GM23338 (cell line): ENCODE measurements at regions not wholly inside any gene's neighbourhood (a gene's known extent, or its start where the extent isn't known, plus 50 kb on each side); places are given as distances from the start of the nearest gene placed in this dataset.

Source experiments
- ATAC-seq: fragments of 200-7000 bp; cut with Tn5 transposase; 3 replicates; pipeline ENCODE4 v1.9.1; 2020
- DNase-seq: peaks from one replicate; pipeline ENCODE4 v3.0.0-alpha.2; 2015; ENCODE audit warnings: low spot score
- H2AFZ ChIP-seq: fragments of 200-600 bp; sonication (generic); 2 replicates; pipeline ENCODE4 v1.8.0; 2016; ENCODE audit warnings: antibody characterized with exemption, mild to moderate bottlenecking, moderate library complexity
- H3F3A ChIP-seq: fragments of 200-600 bp; sonication (generic); replicated peaks from 2 replicates; pipeline ENCODE4 v1.8.0; 2017; ENCODE audit warnings: antibody characterized with exemption, mixed run types, low read depth
- H3K27ac ChIP-seq: fragments of 200-600 bp; sonication (generic); 2 replicates; pipeline ENCODE4 v1.6.1; 2016; ENCODE audit warnings: low read depth
- H3K27me3 ChIP-seq: fragments of 200-600 bp; sonication (generic); 2 replicates; pipeline ENCODE4 v1.8.0; 2016; ENCODE audit warnings: mild to moderate bottlenecking, mixed run types, moderate library complexity; ENCODE audit not compliant: insufficient read depth
- H3K36me3 ChIP-seq: fragments of 200-600 bp; sonication (generic); 2 replicates; pipeline ENCODE4 v1.8.0; 2016; ENCODE audit warnings: mild to moderate bottlenecking; ENCODE audit not compliant: insufficient read depth
- H3K4me1 ChIP-seq: fragments of 200-600 bp; sonication (generic); 2 replicates; pipeline ENCODE4 v1.8.0; 2016; ENCODE audit warnings: mild to moderate bottlenecking, moderate library complexity; ENCODE audit not compliant: insufficient read depth
- H3K4me2 ChIP-seq: fragments of 200-600 bp; sonication (generic); 2 replicates; pipeline ENCODE4 v1.7.1; 2017; ENCODE audit warnings: mixed run types
- H3K4me3 ChIP-seq: fragments of 200-600 bp; sonication (generic); 2 replicates; pipeline ENCODE4 v1.6.1; 2016; ENCODE audit warnings: mixed run types
- H3K79me2 ChIP-seq: fragments of 200-600 bp; sonication (generic); replicated peaks from 2 replicates; pipeline ENCODE4 v1.8.0; 2017; ENCODE audit warnings: mild to moderate bottlenecking; ENCODE audit not compliant: insufficient read depth
- H3K9me2 ChIP-seq: fragments of 200-600 bp; sonication (generic); 2 replicates; pipeline ENCODE4 v1.8.0; 2017; ENCODE audit not compliant: insufficient read depth
- H4K20me1 ChIP-seq: fragments of 200-600 bp; sonication (generic); replicated peaks from 2 replicates; pipeline ENCODE4 v1.8.0; 2017; ENCODE audit warnings: mild to moderate bottlenecking; ENCODE audit not compliant: insufficient read depth
- H3K27ac Mint-ChIP-seq: 2 replicates; pipeline ENCODE4 v1.8.0; 2020; ENCODE audit warnings: inconsistent platforms, mild to moderate bottlenecking, moderate library complexity, mixed read lengths
- H3K27me3 Mint-ChIP-seq: 3 replicates; pipeline ENCODE4 v1.8.0; 2022; ENCODE audit warnings: low read depth, mild to moderate bottlenecking, moderate library complexity, mixed read lengths, inconsistent platforms; ENCODE audit not compliant: insufficient read depth, poor library complexity
- H3K36me3 Mint-ChIP-seq: 3 replicates; pipeline ENCODE4 v1.8.0; 2021; ENCODE audit warnings: low read depth, mild to moderate bottlenecking, inconsistent platforms, moderate library complexity, mixed read lengths
- H3K4me1 Mint-ChIP-seq: 3 replicates; pipeline ENCODE4 v1.8.0; 2020; ENCODE audit warnings: mild to moderate bottlenecking, inconsistent platforms, mixed read lengths
- H3K4me3 Mint-ChIP-seq: 3 replicates; pipeline ENCODE4 v1.8.0; 2021; ENCODE audit warnings: moderate library complexity, mild to moderate bottlenecking, inconsistent platforms, mixed read lengths
- H3K9me3 Mint-ChIP-seq: 3 replicates; pipeline ENCODE4 v1.8.0; 2020; ENCODE audit warnings: moderate library complexity, mild to moderate bottlenecking, inconsistent platforms, mixed read lengths
- CREB1 ChIP-seq: fragments of 250-450 bp; sonication (Bioruptor Pico); IDR thresholded peaks from 2 replicates; pipeline ENCODE4 v1.5.0; 2020; ENCODE audit warnings: low read depth, mild to moderate bottlenecking, moderate library complexity
- CTCF ChIP-seq, 2 experiments: fragments of 200-600 bp in 1 of 2; sonication (generic) in 1 of 2; conservative IDR thresholded peaks; 2 replicates each; pipeline versions ENCODE4 v1.5.1 to v1.6.1; 2016 to 2017; ENCODE audit warnings: antibody characterized with exemption in 2 of 2, low read depth in 2 of 2, mild to moderate bottlenecking in 2 of 2, moderate library complexity in 1 of 2
- EZH2 ChIP-seq: fragments of 200-600 bp; sonication (generic); IDR thresholded peaks from one replicate; pipeline ENCODE4 v1.8.0; 2017; ENCODE audit warnings: antibody characterized with exemption, mild to moderate bottlenecking, low read depth; ENCODE audit not compliant: unreplicated experiment
- EZH2phosphoT487 ChIP-seq: fragments of 200-600 bp; sonication (generic); IDR thresholded peaks from one replicate; pipeline ENCODE4 v1.8.1; 2018; ENCODE audit warnings: antibody characterized with exemption; ENCODE audit not compliant: unreplicated experiment
- JUNB ChIP-seq: IDR thresholded peaks from one replicate; pipeline ENCODE4 v1.6.1; 2016; ENCODE audit warnings: antibody characterized with exemption; ENCODE audit not compliant: unreplicated experiment
- NANOG ChIP-seq: IDR thresholded peaks from 2 replicates; pipeline ENCODE4 v1.6.1; 2016; ENCODE audit warnings: antibody characterized with exemption, borderline replicate concordance
- POLR2AphosphoS5 ChIP-seq: IDR thresholded peaks from 2 replicates; pipeline ENCODE4 v1.6.1; 2016; ENCODE audit warnings: antibody characterized with exemption, low read depth
- STAT1 ChIP-seq: IDR thresholded peaks from one replicate; pipeline ENCODE4 v1.6.1; 2016; ENCODE audit warnings: antibody characterized with exemption; ENCODE audit not compliant: unreplicated experiment
- ZNF114 ChIP-seq: fragments of 250-450 bp; sonication (Bioruptor Pico); IDR thresholded peaks from 2 replicates; pipeline ENCODE4 v1.5.0; 2020; ENCODE audit warnings: mild to moderate bottlenecking, moderate library complexity
- ZNF331 ChIP-seq: fragments of 250-450 bp; sonication (Bioruptor Pico); IDR thresholded peaks from 2 replicates; pipeline ENCODE4 v1.5.0; 2020; ENCODE audit warnings: low read depth, mild to moderate bottlenecking, moderate library complexity
- ZNF462 ChIP-seq: fragments of 250-450 bp; sonication (Bioruptor Pico); IDR thresholded peaks from 2 replicates; pipeline ENCODE4 v1.5.0; 2020; ENCODE audit warnings: mild to moderate bottlenecking, moderate library complexity
- TF ChIP-seq, protein P1 (sequence below): IDR thresholded peaks from one replicate; pipeline ENCODE4 v1.6.1; 2018; ENCODE audit warnings: antibody characterized with exemption; ENCODE audit not compliant: unreplicated experiment
- TF ChIP-seq, protein P2 (sequence below): IDR thresholded peaks from 2 replicates; pipeline ENCODE4 v1.6.1; 2016; ENCODE audit warnings: antibody characterized with exemption

DNA sequence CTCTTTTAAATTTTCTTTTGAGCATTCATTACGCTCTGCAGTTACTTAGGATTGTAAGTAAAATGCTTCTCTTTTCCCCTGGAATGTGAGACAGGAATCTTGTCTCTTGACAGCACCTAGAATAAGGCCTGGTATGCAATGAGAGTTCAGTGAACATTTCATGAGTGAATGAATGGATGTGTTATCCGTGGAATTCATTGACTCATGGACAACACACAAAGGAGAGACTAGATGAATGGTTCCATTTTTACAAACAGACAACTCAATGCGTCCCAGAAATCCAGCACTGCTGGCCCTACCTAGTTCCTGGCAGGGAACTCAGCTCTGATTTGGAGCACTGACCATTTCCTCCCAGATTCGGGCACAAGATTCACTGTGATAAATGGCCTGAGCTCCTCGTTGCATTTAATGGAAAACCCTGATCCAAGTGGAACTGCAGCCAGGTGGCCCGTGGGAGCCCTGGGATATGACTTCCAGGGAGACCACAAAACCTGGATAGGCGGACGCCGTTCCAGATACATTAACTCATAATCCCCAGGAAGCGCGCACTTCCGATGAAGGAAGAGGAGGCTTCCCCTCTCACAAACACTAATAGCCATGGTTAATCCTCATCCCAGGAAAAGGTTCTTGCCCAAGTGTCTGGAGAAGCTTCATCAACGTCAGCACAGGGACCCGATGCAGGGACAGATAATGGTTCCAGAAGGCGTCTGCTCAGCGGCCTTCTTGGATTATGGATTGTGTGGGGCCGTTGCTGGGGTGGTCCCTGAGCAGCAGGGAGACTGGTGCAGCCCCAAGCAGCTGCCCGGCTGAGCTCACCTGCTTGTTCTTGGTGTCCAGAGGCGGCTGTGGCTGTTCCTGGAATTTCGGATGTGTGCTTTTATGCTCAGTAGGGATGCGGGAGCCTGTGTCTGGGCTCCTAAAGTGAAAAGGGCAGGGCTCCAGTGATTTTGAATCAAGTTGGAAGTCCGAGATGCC is 211.1 kb upstream of the TSHZ3 start:
- DNase-seq = no peak
- Mint-ChIP-seq H3K36me3 (peaks cover 6% of the 10 kb centered on the region), H3K27ac (no peak overlapping the region), H3K4me3 (no peak overlapping the region), H3K27me3 (no peaks in the 10 kb centered on the region), H3K9me3 (peaks cover 27% of the 10 kb centered on the region), H3K4me1 (no peaks in the 10 kb centered on the region; the same call in 1 of the 3 replicates)
- no peaks in the 10 kb centered on the region; the same call in 1 of the 2 replicates for H3K36me3 ChIP-seq
- 0 out of 2 replicates have a peak, but pooled peaks cover 6% of the 10 kb centered on the region for H3K9me2 ChIP-seq
- H3K27me3 ChIP-seq = no peaks in the 10 kb centered on the region
- H2AFZ ChIP-seq = no peak overlapping the region
- no peaks in the 10 kb centered on the region for H3K79me2 ChIP-seq
- TF ChIP-seq, protein P1, sequence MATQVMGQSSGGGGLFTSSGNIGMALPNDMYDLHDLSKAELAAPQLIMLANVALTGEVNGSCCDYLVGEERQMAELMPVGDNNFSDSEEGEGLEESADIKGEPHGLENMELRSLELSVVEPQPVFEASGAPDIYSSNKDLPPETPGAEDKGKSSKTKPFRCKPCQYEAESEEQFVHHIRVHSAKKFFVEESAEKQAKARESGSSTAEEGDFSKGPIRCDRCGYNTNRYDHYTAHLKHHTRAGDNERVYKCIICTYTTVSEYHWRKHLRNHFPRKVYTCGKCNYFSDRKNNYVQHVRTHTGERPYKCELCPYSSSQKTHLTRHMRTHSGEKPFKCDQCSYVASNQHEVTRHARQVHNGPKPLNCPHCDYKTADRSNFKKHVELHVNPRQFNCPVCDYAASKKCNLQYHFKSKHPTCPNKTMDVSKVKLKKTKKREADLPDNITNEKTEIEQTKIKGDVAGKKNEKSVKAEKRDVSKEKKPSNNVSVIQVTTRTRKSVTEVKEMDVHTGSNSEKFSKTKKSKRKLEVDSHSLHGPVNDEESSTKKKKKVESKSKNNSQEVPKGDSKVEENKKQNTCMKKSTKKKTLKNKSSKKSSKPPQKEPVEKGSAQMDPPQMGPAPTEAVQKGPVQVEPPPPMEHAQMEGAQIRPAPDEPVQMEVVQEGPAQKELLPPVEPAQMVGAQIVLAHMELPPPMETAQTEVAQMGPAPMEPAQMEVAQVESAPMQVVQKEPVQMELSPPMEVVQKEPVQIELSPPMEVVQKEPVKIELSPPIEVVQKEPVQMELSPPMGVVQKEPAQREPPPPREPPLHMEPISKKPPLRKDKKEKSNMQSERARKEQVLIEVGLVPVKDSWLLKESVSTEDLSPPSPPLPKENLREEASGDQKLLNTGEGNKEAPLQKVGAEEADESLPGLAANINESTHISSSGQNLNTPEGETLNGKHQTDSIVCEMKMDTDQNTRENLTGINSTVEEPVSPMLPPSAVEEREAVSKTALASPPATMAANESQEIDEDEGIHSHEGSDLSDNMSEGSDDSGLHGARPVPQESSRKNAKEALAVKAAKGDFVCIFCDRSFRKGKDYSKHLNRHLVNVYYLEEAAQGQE = no peak
- TF ChIP-seq ZNF331 (CRISPR knock-in tag) (no peak), NANOG (no peak), POLR2AphosphoS5 (no peak), CTCF (conservative IDR thresholded peaks at IDR 0.05; ENCODE audit: low read depth in 2 of 2) (no peak), ZNF114 (CRISPR knock-in tag) (no peak), EZH2 (no peak), EZH2phosphoT487 (no peak), ZNF462 (CRISPR knock-in tag) (no peak), STAT1 (no peak), JUNB (no peak), CREB1 (no peak)
- TF ChIP-seq, protein P2, sequence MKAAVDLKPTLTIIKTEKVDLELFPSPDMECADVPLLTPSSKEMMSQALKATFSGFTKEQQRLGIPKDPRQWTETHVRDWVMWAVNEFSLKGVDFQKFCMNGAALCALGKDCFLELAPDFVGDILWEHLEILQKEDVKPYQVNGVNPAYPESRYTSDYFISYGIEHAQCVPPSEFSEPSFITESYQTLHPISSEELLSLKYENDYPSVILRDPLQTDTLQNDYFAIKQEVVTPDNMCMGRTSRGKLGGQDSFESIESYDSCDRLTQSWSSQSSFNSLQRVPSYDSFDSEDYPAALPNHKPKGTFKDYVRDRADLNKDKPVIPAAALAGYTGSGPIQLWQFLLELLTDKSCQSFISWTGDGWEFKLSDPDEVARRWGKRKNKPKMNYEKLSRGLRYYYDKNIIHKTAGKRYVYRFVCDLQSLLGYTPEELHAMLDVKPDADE = no peak
- no peak for ATAC-seq
- H3F3A ChIP-seq = no peaks in the 10 kb centered on the region
- H3K4me3 ChIP-seq = no peak overlapping the region
- H3K4me2 ChIP-seq = no peak overlapping the region
- no peaks in the 10 kb centered on the region for H4K20me1 ChIP-seq
- H3K4me1 ChIP-seq = no peaks in the 10 kb centered on the region; the same call in 1 of the 2 replicates
- H3K27ac ChIP-seq = no peak overlapping the region
